Kidney epithelial cell (primary cell): ENCODE measurements at regions not wholly inside any gene's neighbourhood (a gene's known extent, or its start where the extent isn't known, plus 50 kb on each side); places are given as distances from the start of the nearest gene placed in this dataset.

ENCODE experiments used
- DNase-seq: peaks from one replicate; pipeline ENCODE4 v3.0.0-alpha.2; 2010; ENCODE audit warnings: low read depth
- H3K27me3 ChIP-seq: 2 replicates; pipeline ENCODE4 v1.6.0; 2011; ENCODE audit warnings: low read length; ENCODE audit not compliant: control insufficient read depth, insufficient read depth
- H3K36me3 ChIP-seq: 2 replicates; pipeline ENCODE4 v1.5.1; 2011; ENCODE audit warnings: low read length; ENCODE audit not compliant: control insufficient read depth, insufficient read depth
- H3K4me3 ChIP-seq: 2 replicates; pipeline ENCODE4 v1.5.1; 2011; ENCODE audit warnings: low read depth, mild to moderate bottlenecking, control low read depth, low read length
- TF ChIP-seq, protein P1 (sequence below): IDR thresholded peaks from 2 replicates; pipeline ENCODE4 v1.5.1; 2011; ENCODE audit warnings: mild to moderate bottlenecking, moderate library complexity, low read length, control low read depth, inconsistent platforms; ENCODE audit not compliant: insufficient read depth, poor library complexity, severe bottlenecking

DNA sequence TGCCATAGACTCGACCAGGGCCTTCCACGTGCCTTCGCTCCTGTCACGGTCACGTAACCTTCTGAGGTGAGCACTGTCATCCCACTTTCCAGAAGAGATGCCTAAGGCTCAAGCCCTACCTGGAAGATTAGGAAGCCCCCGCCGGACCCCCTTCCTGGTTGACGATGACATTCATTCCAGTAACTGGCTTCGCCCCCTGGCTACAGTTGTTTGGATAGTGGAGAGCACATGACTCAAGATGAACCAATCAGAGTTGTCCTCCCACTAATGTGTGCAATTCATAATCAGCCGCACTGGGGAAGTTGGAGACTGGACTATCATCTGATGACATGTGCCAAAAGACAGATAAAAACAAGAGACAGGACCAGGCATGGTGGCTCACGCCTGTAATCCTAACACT is 104.0 kb upstream of the GJB5 start:
- no peaks in the 10 kb centered on the region for H3K36me3 ChIP-seq
- no peaks in the 10 kb centered on the region for H3K27me3 ChIP-seq

DNA sequence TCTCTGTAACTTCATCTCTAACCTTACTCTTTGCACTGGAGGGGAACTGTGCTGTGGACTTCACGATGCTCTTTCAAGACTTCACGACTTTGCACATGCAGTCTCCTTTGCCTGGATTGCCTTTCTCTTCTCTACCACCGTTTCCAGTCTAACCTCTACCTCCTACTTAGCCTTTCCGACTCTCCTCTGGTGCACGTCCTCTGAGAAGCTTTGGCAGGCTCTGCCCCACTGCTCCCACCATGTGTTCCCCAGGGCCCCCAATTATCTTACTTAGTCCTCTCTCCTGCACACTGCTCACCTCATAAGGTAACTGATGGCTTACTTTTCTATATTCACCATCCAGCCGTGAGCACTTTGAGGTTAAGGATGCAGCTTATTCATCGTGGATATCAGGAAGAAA is 101.7 kb upstream of the GJB5 start:
- DNase-seq = no peak
- H3K4me3 ChIP-seq = no peak overlapping the region
- TF ChIP-seq, protein P1, sequence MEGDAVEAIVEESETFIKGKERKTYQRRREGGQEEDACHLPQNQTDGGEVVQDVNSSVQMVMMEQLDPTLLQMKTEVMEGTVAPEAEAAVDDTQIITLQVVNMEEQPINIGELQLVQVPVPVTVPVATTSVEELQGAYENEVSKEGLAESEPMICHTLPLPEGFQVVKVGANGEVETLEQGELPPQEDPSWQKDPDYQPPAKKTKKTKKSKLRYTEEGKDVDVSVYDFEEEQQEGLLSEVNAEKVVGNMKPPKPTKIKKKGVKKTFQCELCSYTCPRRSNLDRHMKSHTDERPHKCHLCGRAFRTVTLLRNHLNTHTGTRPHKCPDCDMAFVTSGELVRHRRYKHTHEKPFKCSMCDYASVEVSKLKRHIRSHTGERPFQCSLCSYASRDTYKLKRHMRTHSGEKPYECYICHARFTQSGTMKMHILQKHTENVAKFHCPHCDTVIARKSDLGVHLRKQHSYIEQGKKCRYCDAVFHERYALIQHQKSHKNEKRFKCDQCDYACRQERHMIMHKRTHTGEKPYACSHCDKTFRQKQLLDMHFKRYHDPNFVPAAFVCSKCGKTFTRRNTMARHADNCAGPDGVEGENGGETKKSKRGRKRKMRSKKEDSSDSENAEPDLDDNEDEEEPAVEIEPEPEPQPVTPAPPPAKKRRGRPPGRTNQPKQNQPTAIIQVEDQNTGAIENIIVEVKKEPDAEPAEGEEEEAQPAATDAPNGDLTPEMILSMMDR = no peak
- no peaks in the 10 kb centered on the region for H3K27me3 ChIP-seq
- H3K36me3 ChIP-seq = no peaks in the 10 kb centered on the region

More for the DNA sequence above, 104.0 kb upstream of the GJB5 start:
- H3K4me3 ChIP-seq = no peak overlapping the region
- TF ChIP-seq, protein P1 = no peak
- DNase-seq = no peak

DNA sequence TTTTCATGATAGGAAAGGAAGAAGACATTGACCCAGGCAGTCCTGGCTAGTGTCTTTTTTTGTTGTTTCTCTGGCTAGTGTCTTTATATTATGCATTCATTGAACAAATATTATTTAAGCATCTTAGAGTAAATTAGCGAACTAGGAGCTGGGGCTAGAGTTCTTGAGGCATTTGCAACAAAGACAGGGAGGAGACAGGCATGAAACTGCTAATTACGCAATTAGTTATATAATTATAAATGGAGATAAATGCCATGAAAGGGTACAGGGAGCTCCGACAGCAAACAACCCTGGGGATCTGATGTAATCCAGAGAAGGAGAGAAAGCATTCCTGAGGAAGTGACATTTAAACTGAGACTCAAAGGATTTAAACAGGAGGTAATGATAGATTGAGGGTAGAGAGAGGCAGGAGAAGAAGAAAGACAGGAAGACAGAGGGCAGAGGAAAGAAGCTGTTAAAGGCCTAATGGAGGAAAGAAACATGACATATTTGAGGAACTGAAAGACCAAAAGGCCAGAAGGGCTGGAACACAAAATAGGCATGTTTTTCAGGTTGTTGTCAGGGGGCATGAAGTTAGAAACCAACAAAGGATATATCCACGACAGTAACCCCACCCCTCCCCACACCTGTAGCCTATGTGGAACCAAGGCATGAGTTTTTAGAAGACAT is 99.5 kb upstream of the GJB5 start:
- Histone ChIP-seq H3K27me3 (no peaks in the 10 kb centered on the region), H3K36me3 (no peaks in the 10 kb centered on the region), H3K4me3 (no peak overlapping the region)
- TF ChIP-seq, protein P1 = no peak
- no peak for DNase-seq

DNA sequence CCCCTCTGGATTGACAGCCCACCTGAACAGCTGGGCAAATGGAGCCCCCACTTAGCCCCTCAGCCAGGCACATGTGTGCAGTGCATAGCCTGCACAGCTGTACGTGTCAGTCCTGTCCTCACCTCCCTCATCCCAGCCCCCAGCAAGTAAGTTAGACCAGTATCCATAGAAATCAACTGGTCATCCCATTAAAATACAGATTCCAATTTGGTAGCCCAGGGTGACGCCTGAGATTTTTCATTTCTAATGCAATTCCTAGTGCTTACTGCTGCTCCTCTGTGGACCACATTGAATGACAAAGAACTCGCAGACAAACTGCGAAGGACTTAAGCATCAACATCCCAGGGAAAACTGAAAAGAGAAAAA is 99.0 kb upstream of the GJB5 start:
- Histone ChIP-seq H3K36me3 (no peaks in the 10 kb centered on the region), H3K27me3 (no peaks in the 10 kb centered on the region), H3K4me3 (no peak overlapping the region)
- no peak for DNase-seq
- TF ChIP-seq, protein P1 = no peak

DNA sequence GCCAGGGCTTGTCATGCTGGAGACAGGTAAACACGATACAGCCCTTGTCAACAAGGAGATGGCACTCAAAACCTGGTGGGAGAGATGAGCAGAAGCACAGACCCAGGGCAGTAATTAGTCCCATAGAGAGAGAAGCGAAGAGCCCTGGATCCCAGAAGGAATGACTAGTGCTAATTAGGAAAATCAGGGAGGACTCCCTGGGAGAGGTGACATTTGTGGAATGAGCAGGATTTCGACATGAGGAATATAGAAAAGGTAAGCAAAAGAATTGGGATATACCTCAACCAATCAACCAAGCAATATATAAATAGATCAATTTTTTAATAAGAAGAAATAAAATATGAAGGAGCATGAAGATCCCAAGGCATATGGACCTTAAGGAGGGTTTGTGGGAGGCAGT is 98.5 kb upstream of the GJB5 start:
- no peak overlapping the region for H3K4me3 ChIP-seq
- no peak for DNase-seq
- TF ChIP-seq, protein P1 = no peak
- no peaks in the 10 kb centered on the region for H3K36me3 ChIP-seq
- no peaks in the 10 kb centered on the region for H3K27me3 ChIP-seq

DNA sequence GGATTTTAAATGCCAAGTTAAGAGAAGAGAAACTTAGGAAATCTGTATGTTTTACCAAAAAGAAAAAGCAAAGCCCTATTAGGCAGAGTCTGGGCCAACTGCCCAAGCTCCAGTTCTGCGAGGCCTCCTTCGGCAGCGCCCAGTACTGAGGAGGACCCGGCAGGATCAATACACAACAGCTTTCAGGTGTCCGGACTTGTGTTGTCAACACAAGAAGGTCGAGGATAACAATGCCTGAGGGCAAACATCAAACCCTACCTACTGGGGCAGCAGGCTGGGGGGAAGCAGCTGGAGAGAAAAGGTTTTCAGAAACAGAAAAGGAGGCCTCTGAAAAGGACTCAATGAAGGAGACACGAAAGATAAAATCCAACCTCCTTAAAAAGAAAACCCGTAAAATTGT is 98.1 kb upstream of the GJB5 start:
- TF ChIP-seq, protein P1 = no peak
- no peak for DNase-seq
- Histone ChIP-seq H3K4me3 (no peak overlapping the region), H3K36me3 (no peaks in the 10 kb centered on the region), H3K27me3 (no peaks in the 10 kb centered on the region)
